HG03025 (cell line): ENCODE measurements at regions not wholly inside any gene's neighbourhood (a gene's known extent, or its start where the extent isn't known, plus 50 kb on each side); places are given as distances from the start of the nearest gene placed in this dataset.

Source experiments
- ATAC-seq: cut with Tn5 transposase; IDR thresholded peaks from one replicate; pipeline ENCODE4 v1.9.1; 2021; ENCODE audit warnings: mild to moderate bottlenecking, moderate library complexity; ENCODE audit not compliant: unreplicated experiment, low FRiP score

DNA sequence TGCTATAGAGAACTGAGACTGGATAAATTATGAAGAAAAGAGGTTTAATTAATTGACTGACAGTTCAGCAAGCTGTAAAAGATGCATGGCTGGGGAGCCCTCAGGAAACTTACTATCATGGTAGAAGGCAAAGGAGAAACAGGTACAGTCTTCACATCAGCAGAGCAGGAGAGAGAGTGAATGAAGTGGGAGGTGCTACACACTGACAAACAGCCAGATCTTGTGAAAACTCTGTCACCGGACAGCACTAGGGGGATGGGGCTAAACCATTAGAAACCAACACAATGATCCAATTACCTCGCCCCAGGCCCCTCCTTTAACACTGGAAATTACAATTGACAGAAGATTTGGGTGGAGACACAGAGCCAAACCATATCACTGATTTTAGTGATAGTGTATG, 682.4 kb downstream of the SLC16A7 start:
- ATAC-seq: no peak

DNA sequence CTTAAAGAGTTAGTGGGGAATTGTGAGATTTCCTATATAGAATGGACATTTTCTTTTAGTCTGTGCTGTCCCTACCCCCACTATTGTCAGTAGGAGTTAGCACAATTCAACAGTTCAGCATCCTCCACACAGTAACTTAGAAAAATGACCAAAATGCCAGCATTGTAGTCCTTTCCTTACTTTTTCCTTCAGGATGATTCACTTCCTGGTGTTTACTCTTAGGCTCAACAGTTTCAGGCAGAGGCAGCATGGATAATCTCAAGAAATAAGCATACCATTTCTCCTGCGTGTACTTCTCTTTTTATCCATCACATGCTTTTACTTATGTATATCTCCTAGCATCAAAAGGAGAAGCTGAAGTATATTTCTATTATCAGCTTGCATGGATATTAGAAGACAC, 683.4 kb downstream of the SLC16A7 start:
- ATAC-seq: no peak

DNA sequence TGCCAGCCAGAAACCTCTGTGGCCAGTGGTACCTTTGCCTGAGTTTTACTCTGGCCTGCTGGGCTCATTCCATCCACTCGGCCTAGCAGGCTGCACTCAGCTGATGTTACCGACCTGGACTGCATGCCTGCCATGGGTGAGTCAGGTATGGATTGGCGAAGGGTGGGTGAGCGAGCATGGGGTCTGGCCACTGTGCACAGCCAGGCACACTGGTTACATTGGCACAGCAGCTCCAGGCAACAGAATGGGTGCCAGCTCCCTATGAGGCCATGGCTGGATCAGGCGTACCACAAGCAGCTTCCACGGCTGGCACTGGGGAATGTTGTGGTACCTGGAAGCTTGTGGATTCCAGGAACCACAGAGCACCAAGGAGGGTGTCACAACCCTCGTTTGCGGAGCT, 685.7 kb downstream of the SLC16A7 start:
- no peak for ATAC-seq

- no peak for ATAC-seq
These were observed 694.7 kb downstream of the SLC16A7 start for GRCh38 chr12:60290532-60290931.

- ATAC-seq: no peak
These were observed 712.6 kb downstream of the SLC16A7 start for GRCh38 chr12:60308366-60308991.

DNA sequence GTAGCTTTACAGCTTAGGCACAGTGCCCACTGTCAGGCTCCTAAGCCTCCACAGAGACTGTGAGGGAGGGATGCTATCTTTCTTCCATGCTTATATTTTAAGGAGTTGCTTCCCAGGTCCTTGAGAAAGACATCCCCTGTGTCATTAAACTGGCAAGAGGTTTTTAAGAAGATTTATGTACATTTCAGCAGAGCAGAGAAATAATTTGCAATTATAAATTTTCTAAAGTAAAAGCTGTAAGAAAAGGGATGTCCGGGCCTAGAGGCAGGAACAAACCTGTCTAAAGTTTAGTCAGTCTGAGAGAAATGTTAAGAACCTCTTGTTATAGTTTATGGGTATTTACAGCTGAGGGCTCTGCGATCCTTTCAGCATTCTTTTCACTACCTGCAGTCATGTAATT, 716.1 kb downstream of the SLC16A7 start:
- no peak for ATAC-seq

- ATAC-seq: no peak
These were observed 721.5 kb downstream of the SLC16A7 start for GRCh38 chr12:60317361-60317760.

DNA sequence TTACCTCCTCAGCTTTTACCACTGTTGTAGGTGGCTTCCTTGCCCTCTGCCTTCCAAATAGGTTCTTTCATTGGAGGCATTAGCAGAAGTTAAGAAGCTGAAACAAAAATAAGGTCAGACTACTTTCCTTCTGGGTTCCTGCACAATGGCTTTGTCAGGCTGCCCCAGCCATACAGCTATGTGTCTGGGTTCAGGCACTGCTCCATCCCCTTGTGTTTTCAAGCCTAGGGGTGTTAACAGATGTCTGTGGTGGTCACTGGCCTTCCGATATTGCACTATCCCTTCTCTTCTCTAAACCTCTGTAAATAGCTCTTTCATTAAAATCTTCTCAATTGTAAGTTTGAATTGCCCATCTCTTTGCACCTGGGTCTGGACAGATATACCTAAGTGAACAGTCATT, 728.9 kb downstream of the SLC16A7 start:
- ATAC-seq: no peak

GRCh38 chr12:60333461-60333860, 737.6 kb downstream of the SLC16A7 start:
- no peak for ATAC-seq

DNA sequence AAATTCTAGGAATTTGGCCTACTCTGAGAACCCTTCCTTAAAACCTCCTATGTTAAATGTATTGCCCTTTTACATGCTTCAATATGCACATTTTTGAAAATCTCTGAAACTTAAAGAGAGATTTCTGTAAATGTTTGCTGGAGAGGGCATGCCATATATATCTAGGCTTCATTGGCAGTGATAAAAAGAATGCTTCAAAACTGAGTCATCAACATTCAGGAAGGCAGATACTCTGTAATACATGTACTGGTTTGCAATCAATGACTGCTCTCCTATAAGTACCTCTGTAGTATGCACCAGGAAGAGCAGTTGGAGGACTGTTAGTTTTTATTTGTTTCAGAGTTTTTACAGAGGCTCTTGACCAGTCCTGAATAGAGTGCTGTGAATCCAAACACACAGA, 739.9 kb downstream of the SLC16A7 start:
- no peak for ATAC-seq

DNA sequence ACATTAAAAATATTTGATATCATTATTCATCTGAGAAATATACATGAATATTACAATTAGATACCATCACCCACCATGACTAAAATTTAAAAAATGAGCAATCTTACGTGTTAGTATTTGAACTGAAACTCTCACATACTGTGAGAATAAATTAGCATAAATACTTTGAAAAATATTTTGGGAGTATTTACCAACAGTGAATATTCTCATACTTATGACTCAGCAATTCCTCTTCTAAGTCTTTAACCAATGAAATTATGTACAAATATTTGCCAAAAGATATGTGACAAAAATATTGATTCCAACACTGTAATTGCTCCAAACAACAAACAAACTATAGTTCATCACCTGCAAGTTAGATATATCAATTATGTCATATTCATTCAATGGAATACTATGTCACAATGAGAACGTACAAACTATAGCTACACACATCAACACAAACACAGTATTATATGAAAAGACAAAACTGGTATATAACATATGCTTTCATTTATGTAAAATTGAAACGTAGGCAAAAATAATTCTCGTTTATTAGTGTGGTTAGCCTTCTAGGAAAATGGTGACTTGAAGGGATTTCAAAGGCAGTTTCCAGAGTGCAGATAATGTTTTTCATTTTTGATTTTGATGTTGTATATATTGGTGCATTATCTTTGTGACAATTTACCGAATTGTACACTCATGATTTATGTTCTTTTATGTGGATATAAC, 742.2 kb downstream of the SLC16A7 start:
- no peak for ATAC-seq

DNA sequence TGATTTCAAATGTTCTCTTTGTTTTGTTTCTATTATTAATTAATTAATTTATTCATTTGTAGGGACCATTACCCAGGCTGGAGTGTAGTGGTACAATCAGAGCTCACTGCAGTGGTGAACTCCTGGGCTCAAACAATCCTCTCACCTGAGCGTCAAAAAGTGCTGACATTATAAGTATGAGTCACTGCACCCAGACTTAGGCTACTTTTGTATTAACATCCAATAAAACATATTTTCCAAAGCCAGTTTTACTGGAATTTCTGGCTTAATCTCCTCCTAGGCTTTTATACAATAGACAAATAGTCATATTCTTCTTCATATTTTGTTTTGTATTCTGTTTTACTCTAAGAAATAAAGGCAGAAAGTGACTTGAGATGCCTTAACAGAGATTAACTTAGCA, 749.6 kb downstream of the SLC16A7 start:
- no peak for ATAC-seq

DNA sequence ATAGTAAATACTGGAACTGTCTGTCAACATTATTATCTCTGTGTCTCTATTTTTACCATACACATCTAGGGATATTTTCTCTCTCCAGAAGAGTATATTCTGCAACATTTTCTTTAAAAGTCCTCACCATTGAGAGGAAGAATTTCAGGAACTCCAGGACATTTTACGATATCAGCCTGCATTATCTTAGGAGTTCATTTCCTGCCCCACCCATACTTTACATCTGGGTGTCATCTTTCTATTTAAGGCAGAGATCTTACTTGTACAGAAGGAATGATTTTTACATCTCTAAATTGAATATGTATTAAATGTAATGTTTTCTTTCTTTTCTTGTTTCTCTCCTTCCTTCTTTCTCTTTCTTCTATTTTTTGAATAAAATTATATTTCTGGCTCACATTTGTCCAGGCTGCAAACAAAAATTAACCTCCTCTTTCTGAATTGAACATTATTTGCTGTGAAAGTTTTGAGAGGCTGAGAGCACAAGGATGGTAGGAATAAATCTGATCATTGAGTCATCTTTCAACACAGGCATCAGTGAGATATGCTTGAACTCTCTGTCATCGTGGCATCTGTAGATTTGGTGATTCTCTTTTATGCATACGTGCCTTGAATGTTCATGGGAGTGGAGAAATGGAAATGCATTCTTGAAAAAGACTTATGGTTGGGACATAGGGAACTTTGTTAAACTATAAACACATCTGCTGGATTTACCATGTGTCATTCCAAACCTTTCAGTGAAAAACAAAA, 753.6 kb downstream of the SLC16A7 start:
- ATAC-seq: no peak

DNA sequence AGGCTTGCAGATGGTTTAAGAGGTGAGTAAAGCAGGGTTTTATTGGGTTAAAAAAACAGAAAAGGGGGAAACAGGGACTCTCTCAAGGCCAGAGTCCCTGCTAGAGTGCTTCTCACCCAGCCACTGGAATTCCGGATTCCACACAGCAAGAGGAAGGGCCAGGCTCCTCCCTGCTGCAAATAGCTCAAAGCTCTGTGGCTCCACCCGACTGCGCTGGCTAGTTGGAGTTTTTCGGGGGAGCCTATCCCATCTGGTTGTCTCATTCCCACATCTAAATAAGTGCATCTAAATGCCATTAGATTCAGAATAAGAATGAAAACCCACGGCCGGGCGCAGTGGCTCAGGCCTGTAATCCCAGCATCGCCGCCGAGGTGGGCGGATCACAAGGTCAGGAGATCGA, 791.5 kb downstream of the SLC16A7 start:
- no peak for ATAC-seq

- no peak for ATAC-seq
These were observed 795.2 kb downstream of the SLC16A7 start for GRCh38 chr12:60391051-60391450.

- ATAC-seq: no peak
These were observed 796.0 kb downstream of the SLC16A7 start for GRCh38 chr12:60391791-60392190.

DNA sequence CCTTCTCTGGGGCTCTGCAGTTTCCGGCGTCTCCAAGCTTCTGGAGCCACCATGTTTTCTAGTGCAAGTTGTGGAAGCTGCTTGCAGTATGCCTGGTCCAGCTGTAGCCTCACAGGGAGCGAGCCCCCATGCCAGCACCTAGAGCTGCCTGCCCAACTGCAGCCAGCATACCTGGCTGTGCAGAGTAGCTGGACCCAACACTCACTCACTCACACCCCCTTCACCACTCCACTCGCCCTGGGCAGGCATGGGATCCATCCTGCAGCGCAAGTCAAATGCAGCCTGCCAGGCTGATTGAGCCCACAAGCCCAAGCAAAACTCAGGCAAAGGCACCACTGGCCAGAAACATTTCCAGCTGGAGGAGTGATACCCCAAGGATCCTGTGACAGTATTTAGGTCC, 797.3 kb downstream of the SLC16A7 start:
- ATAC-seq: no peak

- no peak for ATAC-seq
These were observed 798.8 kb downstream of the SLC16A7 start for GRCh38 chr12:60394665-60395064.

DNA sequence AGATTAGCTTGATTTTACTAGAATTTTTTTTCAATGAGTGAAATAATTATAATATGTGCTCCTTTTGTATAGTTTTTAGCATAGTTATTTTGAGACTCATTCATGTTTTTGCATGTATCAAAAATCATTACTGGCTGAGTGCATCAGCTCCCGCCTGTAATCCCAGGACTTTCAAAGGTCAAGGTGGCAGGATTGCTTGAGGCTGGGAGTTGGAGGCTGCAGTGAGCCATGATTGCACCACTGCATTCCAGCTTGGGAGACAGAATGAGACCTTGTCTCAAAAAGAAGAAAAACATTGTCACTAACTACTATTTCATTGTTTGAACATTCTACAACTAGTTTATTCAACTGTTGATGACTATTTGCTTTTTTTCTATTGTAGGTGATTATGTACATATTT, 802.7 kb downstream of the SLC16A7 start:
- ATAC-seq: no peak

DNA sequence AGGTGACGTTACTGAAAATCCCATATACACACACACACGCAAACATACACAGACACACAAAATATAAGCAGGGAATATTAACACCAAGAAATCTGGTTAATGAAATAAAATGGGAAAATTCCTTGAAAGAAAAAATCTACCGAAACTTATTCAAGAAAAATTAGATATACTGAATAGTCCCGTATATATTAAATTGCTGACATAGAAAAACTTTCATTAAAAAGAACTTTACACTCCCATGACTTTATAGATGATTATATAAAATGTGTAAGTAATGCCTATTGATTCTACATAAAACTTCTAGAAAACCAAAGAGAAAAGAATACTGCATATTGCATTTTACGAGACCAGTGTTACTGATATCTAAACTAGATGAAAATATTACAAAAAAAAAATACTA, 803.2 kb downstream of the SLC16A7 start:
- ATAC-seq: no peak

DNA sequence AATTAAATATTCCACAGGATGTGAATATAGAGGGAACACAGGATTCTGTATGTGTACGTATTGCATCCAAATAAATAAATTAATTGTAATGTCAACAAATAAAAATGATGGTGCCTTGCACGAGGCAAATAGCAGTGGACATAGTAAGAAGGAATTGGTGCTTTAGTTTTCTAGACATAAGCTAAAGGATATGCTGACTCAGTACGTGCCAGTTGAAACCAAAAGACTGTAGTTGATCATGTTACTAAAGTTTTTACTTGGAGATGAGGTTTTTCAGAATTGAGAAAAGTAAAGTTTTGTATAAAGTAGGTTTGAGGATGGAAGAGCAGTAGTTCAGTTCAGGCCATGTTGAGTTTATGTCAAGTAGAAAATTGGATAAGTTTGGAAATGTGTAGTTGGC, 807.2 kb downstream of the SLC16A7 start:
- no peak for ATAC-seq

DNA sequence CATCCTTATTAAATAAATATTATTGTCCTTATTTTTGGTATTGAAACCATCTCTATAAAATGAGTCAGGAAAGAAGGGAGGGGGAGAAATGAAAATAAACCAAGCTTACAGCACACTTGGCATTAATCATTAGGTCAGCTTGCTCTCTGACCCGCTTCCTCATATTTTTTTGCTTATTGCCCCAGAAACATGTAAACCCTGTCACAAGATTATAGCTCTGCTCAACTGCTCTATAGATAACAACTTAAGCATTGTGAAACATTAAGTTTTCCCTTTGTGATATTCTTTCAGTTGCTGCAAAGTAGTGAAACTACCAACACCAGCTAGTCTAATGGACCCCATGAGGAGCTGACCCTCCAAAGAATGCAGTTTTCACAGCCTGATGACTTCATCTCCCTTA, 819.5 kb downstream of the SLC16A7 start:
- ATAC-seq: no peak
